ENCODE measurements at regions not wholly inside any gene's neighbourhood (a gene's known extent, or its start where the extent isn't known, plus 50 kb on each side); places are given as distances from the start of the nearest gene placed in this dataset.

DNA sequence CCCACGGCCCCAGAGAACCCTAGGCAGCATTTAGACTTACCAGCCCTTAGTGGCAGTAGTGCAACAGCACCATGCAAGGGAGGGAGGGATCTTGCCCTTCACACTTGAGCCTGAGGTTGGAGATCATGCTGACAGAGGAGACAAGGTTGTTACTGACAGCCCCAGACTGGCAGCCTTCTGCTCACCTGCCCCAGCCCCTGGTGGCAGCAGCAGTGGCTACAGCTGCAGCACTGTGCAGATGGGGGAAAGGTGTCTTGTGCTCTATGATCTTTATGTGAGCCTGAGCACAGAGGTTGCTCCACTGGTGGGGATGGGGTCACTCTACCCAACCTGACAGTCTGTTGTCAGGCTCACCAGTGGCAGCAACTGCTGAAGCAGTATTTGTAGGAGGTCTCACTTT, 501.2 kb upstream of the LRRTM4 start:
- TF ChIP-seq CTCF (IDR thresholded peaks at IDR 0.05; ENCODE audit: borderline replicate concordance, extremely low read depth, low read length, poor library complexity, severe bottlenecking): no peak
- no peak for TF ChIP-seq EZH2 (IDR thresholded peaks at IDR 0.05; ENCODE audit: borderline replicate concordance, low read depth, low read length, severe bottlenecking)

Measured in DND-41 (cell line).